Stimulated activated naive CD8-positive, alpha-beta T cell treated with anti-CD3 and anti-CD28 coated beads, Interleukin-15, Interleukin-2, amounts not matched to agents 100 ng/mL and 50 ng/mL, for 24 hours (primary cell): ENCODE measurements at regions not wholly inside any gene's neighbourhood (a gene's known extent, or its start where the extent isn't known, plus 50 kb on each side); places are given as distances from the start of the nearest gene placed in this dataset.

Experiments
- H3K27ac Mint-ChIP-seq: one replicate; pipeline ENCODE4 v1.8.0; 2021; ENCODE audit warnings: mild to moderate bottlenecking, mixed read lengths
- H3K27me3 Mint-ChIP-seq: one replicate; pipeline ENCODE4 v1.8.0; 2021; ENCODE audit warnings: mixed read lengths
- H3K36me3 Mint-ChIP-seq: one replicate; pipeline ENCODE4 v1.8.0; 2021; ENCODE audit warnings: low read depth, mixed read lengths
- H3K4me1 Mint-ChIP-seq: one replicate; pipeline ENCODE4 v1.8.0; 2021; ENCODE audit warnings: low read depth, mixed read lengths
- H3K4me3 Mint-ChIP-seq: one replicate; pipeline ENCODE4 v1.8.0; 2021; ENCODE audit warnings: mild to moderate bottlenecking, mixed read lengths
- H3K9me3 Mint-ChIP-seq: one replicate; pipeline ENCODE4 v1.8.0; 2021; ENCODE audit warnings: mixed read lengths

GRCh38 chrX:120692319-120692718 is 62.5 kb upstream of the C1GALT1C1 start:
- peaks cover 2% of the 10 kb centered on the region for H3K9me3 Mint-ChIP-seq
- H3K27me3 Mint-ChIP-seq: no peaks in the 10 kb centered on the region
- H3K4me3 Mint-ChIP-seq: no peak overlapping the region
- no peaks in the 10 kb centered on the region for H3K36me3 Mint-ChIP-seq
- H3K4me1 Mint-ChIP-seq: peaks cover 36% of the 10 kb centered on the region
- H3K27ac Mint-ChIP-seq: no peak overlapping the region

- Mint-ChIP-seq H3K27ac (peak overlapping the region; percentile 49), H3K4me1 (peaks cover 22% of the 10 kb centered on the region), H3K36me3 (no peaks in the 10 kb centered on the region), H3K27me3 (no peaks in the 10 kb centered on the region), H3K9me3 (no peaks in the 10 kb centered on the region), H3K4me3 (no peak overlapping the region)
Measured at GRCh38 chrX:120690941-120691340, 61.1 kb upstream of the C1GALT1C1 start.

DNA sequence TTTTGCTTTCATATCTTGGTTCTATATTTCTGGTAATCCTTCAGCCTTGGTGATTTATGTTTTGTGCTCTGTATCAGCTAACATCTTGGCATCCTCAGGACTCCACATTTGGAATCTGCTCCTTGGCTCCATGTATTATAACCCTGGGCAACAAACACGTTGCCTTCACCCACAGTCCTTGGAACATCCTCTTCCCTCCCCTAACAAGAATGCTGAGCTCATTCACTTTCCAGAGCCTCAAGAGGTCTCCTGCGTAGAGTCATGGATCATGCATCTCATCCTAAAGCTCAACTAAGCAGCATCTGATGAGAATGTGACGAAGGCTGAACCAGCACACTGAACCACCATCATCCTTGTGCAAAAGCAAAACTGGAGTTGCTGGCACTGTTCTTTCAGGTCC is 60.5 kb upstream of the C1GALT1C1 start:
- Mint-ChIP-seq H3K27me3 (no peaks in the 10 kb centered on the region), H3K4me1 (peaks cover 22% of the 10 kb centered on the region), H3K27ac (no peak overlapping the region), H3K9me3 (no peaks in the 10 kb centered on the region), H3K4me3 (no peak overlapping the region), H3K36me3 (no peaks in the 10 kb centered on the region)

GRCh38 chrX:120680090-120680489 is 50.2 kb upstream of the C1GALT1C1 start:
- H3K9me3 Mint-ChIP-seq: peaks cover 10% of the 10 kb centered on the region
- no peaks in the 10 kb centered on the region for H3K27me3 Mint-ChIP-seq
- peak overlapping the region; percentile 30 for H3K4me3 Mint-ChIP-seq
- peaks cover 27% of the 10 kb centered on the region for H3K4me1 Mint-ChIP-seq
- H3K36me3 Mint-ChIP-seq: peaks cover 5% of the 10 kb centered on the region
- H3K27ac Mint-ChIP-seq: no peak overlapping the region
